Thyroid gland (tissue), 4 donors: ENCODE measurements at regions not wholly inside any gene's neighbourhood (a gene's known extent, or its start where the extent isn't known, plus 50 kb on each side); places are given as distances from the start of the nearest gene placed in this dataset.

Experiments used
- DNase-seq, 2 donors: peaks; one replicate each; pipeline ENCODE4 v3.0.0-alpha.2; 2019
- H3K27ac ChIP-seq, 3 donors: fragments of 200-600 bp; sonication (generic); 1 replicate in 2 of 3; 2 replicates in 1 of 3; pipeline ENCODE4 v1.5.1; 2016 to 2019; ENCODE audit warnings: mild to moderate bottlenecking in 1 of 3, moderate library complexity in 1 of 3
- H3K27me3 ChIP-seq: fragments of 200-600 bp; sonication (generic); one replicate; pipeline ENCODE4 v1.5.1; 2019
- H3K36me3 ChIP-seq, 2 donors: fragments of 200-600 bp; sonication (generic); one replicate each; pipeline ENCODE4 v1.5.1; 2016 to 2019
- H3K4me1 ChIP-seq, 2 donors: fragments of 200-600 bp; sonication (generic); one replicate each; pipeline ENCODE4 v1.5.1; 2017 to 2019
- H3K4me3 ChIP-seq, 3 donors: fragments of 200-600 bp; sonication (generic); replicated peaks in 1 of 3; 1 replicate in 2 of 3; 2 replicates in 1 of 3; pipeline ENCODE4 v1.5.1; 2016; ENCODE audit warnings: mild to moderate bottlenecking in 1 of 3
- H3K9me3 ChIP-seq: fragments of 200-600 bp; sonication (generic); one replicate; pipeline ENCODE4 v1.5.1; 2017
- POLR2A ChIP-seq, 2 donors: fragments of 450-650 bp; IDR thresholded peaks; one replicate each; pipeline ENCODE4 v1.6.1; 2017; ENCODE audit warnings: antibody characterized with exemption in 2 of 2, mild to moderate bottlenecking in 2 of 2, moderate library complexity in 1 of 2
- WGBS, 2 donors: methylation state at CpG; one replicate each; pipeline ENCODE4 v1.1.5; 2017; 5-methylcytosine and 5-hydroxymethylcytosine counted together
- intact Hi-C: fragments of 100-400 bp; cut with DNase I; formaldehyde crosslinking; loops from one replicate; pipeline ENCODE4 v1.15.1; 2023
- TF ChIP-seq, protein P1 (sequence below), 6 experiments: fragments of 200-600 bp in 3 of 6; fragments of 450-650 bp in 3 of 6; sonication (generic) in 3 of 6; IDR thresholded peaks; one replicate each; pipeline ENCODE4 v1.5.1; 2016 to 2019; ENCODE audit warnings: antibody characterized with exemption in 6 of 6, mild to moderate bottlenecking in 2 of 6, inconsistent platforms in 1 of 6, moderate library complexity in 1 of 6

DNA sequence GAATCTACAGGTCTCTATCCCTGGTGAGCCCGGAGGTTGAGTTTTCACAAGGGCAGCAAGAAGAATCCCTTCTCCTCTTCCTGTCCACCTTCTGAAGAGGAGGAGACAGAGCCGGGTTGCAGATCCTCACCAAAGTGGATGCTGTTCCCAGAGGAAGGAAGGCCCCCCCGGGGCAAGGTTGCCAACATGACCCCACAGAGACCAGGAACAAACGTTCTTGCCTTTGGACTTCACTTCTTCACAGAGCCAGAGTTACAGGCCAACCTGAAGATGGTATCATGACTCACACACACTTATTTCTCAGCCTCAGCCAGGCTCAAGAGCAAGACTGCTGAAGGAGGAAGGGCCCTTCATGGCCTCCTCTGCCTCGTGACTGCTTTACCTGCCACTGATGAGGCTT is 384.3 kb downstream of the CD83 start:
- H3K27me3 ChIP-seq = no peaks in the 10 kb centered on the region
- no peak overlapping the region for H3K4me3 ChIP-seq
- intact Hi-C loops = no loop called here
- no peak overlapping the region for H3K27ac ChIP-seq
- H3K36me3 ChIP-seq = no peaks in the 10 kb centered on the region
- 77 to 82% methylated on average over 5 of the region's 5 CpGs for WGBS, 2 donors
- H3K4me1 ChIP-seq = no peaks in the 10 kb centered on the region
- no peak for TF ChIP-seq POLR2A (IDR thresholded peaks at IDR 0.05)
- TF ChIP-seq, protein P1, sequence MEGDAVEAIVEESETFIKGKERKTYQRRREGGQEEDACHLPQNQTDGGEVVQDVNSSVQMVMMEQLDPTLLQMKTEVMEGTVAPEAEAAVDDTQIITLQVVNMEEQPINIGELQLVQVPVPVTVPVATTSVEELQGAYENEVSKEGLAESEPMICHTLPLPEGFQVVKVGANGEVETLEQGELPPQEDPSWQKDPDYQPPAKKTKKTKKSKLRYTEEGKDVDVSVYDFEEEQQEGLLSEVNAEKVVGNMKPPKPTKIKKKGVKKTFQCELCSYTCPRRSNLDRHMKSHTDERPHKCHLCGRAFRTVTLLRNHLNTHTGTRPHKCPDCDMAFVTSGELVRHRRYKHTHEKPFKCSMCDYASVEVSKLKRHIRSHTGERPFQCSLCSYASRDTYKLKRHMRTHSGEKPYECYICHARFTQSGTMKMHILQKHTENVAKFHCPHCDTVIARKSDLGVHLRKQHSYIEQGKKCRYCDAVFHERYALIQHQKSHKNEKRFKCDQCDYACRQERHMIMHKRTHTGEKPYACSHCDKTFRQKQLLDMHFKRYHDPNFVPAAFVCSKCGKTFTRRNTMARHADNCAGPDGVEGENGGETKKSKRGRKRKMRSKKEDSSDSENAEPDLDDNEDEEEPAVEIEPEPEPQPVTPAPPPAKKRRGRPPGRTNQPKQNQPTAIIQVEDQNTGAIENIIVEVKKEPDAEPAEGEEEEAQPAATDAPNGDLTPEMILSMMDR (IDR thresholded peaks at IDR 0.05) = no peak
- no peaks in the 10 kb centered on the region for H3K9me3 ChIP-seq
- DNase-seq = no peak

DNA sequence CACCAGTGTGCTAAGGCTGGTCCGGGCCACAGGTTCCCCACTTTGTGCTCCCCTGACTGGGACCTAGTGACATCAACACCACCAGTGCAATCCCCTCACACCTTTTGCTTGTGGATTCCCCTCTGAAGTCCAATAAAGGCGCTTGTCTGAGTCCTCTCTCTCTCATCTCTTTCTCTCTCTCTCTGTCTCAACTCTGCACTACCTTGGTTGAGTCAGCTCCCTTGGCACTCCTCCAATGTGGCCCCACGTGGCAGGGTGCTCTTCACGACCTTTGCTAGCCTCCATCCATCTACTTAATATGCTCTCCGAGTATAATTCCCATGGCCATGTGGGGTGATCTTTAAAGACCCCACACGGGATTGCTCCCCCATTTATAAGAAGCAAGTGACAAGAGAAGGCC is 385.0 kb downstream of the CD83 start:
- Histone ChIP-seq H3K27me3 (no peaks in the 10 kb centered on the region), H3K9me3 (no peaks in the 10 kb centered on the region), H3K27ac (no peak overlapping the region), H3K4me1 (no peaks in the 10 kb centered on the region), H3K4me3 (no peak overlapping the region), H3K36me3 (no peaks in the 10 kb centered on the region)
- intact Hi-C loops = no loop called here
- no peak for TF ChIP-seq POLR2A (IDR thresholded peaks at IDR 0.05)
- TF ChIP-seq, protein P1 (IDR thresholded peaks at IDR 0.05) = no peak
- 79 to 86% methylated on average over 6 of the region's 6 CpGs for WGBS, 2 donors
- DNase-seq = no peak

DNA sequence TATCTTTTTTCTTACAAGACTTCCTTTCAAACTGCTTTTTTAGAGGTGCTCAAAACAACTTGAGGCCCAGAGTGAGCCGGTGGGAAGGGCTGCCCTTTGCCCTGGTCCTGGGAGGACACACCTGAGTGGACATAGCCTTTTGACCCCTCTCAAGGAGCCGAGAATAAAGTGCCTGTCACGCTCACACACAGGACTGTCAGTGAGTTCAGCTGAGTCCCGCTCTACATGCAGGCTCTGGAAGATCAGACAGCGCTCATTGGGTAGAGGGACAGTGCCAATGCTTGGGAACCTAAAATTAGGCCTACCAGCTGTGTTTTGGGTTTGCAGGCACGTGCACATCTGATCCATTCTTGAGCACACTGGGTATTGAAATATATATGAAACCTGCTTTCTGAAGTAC is 387.8 kb downstream of the CD83 start:
- no peaks in the 10 kb centered on the region for H3K36me3 ChIP-seq
- H3K4me1 ChIP-seq = no peaks in the 10 kb centered on the region
- no peaks in the 10 kb centered on the region for H3K9me3 ChIP-seq
- H3K27me3 ChIP-seq = no peaks in the 10 kb centered on the region
- no peak for DNase-seq
- WGBS, 2 donors = 80 to 85% methylated on average over 6 of the region's 6 CpGs
- no peak overlapping the region for H3K27ac ChIP-seq
- no peak for TF ChIP-seq POLR2A (IDR thresholded peaks at IDR 0.05)
- TF ChIP-seq, protein P1 (IDR thresholded peaks at IDR 0.05) = no peak
- H3K4me3 ChIP-seq = no peak overlapping the region
- intact Hi-C loops = no loop called here

DNA sequence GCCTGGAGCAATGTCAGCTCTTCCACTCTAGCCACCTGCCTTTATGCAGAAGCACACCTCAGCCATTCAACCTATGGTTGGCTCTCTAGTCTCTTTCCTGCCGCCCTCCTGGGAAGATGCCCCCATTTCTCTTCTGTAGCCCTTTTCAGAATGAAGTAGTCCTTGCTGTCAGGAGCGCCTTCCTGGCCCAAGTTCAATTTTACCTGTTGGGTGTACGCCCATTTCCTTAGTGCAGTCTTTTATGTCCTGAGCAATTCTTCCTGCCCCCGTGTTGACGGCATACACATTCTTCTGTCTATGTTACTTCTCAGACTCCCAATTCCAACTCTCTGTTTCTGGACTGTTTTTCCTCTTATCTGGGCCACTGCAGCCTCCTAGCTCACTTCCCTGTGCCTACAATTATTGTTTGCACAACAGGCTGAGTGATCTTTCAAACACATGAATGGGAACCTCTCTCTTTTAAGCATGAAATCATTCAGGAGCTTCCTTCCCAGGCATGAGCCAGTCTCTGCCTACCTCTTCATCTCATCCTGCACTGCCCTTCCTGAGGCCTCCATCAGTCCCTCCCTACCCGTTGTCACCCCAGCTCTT is 389.2 kb downstream of the CD83 start:
- H3K4me1 ChIP-seq = no peaks in the 10 kb centered on the region
- H3K9me3 ChIP-seq = no peaks in the 10 kb centered on the region
- intact Hi-C loops = no loop called here
- no peak overlapping the region for H3K4me3 ChIP-seq
- WGBS, 2 donors = 84 to 85% methylated on average over 6 of the region's 6 CpGs
- TF ChIP-seq, protein P1 (IDR thresholded peaks at IDR 0.05) = no peak
- no peak for TF ChIP-seq POLR2A (IDR thresholded peaks at IDR 0.05)
- DNase-seq = no peak
- no peak overlapping the region for H3K27ac ChIP-seq
- no peaks in the 10 kb centered on the region for H3K36me3 ChIP-seq
- H3K27me3 ChIP-seq = no peaks in the 10 kb centered on the region

DNA sequence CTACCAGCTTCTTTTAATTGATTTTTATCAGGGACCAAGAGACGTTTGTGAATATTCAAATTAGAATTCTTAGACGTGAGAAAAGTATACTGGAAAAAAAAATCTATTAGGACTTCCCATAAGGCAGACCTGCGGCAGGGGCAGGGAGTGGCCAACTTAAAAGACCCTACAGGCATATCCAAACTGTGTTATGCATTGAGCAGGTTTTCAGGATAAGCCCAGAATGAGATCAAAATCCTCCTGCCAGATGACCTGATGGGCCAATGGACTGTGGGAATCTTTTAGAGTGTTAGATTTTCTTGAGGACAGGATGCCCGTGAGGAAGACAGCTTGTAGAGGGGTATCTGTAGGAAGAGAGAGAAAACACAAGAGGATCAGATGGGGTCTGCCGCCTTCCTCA is 391.5 kb downstream of the CD83 start:
- Histone ChIP-seq H3K27me3 (no peaks in the 10 kb centered on the region), H3K9me3 (no peaks in the 10 kb centered on the region), H3K4me3 (no peak overlapping the region), H3K4me1 (no peaks in the 10 kb centered on the region), H3K27ac (no peak overlapping the region), H3K36me3 (no peaks in the 10 kb centered on the region)
- intact Hi-C loops = no loop called here
- WGBS, 2 donors = 92 to 94% methylated on average over 5 of the region's 5 CpGs
- TF ChIP-seq, protein P1 (IDR thresholded peaks at IDR 0.05) = no peak
- TF ChIP-seq POLR2A (IDR thresholded peaks at IDR 0.05) = no peak
- no peak for DNase-seq
